NCI-H69 (cell line): ENCODE measurements at regions not wholly inside any gene's neighbourhood (a gene's known extent, or its start where the extent isn't known, plus 50 kb on each side); places are given as distances from the start of the nearest gene placed in this dataset.

Experiments
- DNase-seq: peaks from one replicate; lab custom pipeline; 2025; lab: John Stamatoyannopoulos, UW

DNA sequence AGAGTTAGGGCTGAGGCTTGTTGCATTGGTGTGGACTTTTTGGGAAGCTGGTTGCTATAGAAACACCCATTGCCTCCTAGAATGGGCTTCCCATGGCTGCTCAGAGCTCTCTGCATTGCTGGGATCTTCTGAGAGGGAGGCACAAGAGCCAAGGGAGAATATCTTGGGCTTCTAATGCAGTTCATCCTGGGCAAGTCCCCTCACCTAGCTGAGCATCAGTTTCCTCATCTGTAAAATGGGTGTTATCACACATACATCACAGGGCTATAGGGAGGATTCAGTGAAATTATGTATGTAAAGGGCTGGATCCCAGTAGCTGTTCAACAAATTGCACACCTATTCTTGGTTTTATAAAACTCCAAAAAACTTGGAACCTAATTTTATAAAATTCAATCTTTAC is 106.1 kb upstream of the ALDH1B1 start:
- DNase-seq, result no peak

DNA sequence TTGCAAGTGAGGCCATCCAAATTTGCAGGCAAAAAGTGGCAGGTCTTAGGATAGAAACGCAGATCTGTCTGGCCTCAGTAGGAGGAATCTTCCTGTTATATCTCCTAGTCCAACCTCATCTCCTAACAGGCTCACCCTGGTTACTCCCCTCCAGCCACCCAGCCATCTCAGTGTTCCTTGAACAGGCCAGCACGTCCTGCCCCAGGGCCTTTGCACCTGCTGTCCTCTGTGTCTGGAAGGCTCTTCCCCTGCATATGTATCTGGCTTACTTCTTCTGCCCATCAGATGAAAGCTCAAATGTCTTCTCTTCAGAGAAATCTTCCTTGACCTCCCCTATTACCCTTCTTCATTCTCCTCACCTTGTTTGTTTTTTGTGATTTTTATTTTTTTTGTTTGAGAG is 107.3 kb upstream of the ALDH1B1 start:
- peak; percentile 67 for DNase-seq

DNA sequence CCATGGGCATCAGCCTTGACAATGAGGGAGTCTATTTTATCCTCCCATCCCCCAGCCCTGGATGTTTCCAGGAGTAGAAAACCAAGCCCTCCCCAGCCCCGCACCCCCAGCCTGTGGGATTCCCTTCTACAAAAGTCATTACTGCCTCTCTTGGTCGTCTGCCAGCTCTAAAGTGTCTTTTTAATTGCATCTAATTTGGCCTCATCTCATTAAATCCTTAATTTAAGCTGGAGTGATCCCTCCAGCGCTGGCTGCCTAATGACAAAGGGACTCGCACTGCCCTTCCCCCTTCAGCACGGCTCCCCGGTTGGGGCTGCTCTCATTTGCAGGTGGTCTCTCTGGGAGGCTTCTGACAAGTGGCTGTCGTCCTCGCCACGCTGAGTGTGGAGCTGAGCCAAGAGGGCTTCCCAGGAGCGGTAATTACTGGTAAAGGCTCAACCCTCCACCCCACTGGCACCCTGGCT is 107.9 kb upstream of the ALDH1B1 start:
- DNase-seq, result peak; percentile 100

DNA sequence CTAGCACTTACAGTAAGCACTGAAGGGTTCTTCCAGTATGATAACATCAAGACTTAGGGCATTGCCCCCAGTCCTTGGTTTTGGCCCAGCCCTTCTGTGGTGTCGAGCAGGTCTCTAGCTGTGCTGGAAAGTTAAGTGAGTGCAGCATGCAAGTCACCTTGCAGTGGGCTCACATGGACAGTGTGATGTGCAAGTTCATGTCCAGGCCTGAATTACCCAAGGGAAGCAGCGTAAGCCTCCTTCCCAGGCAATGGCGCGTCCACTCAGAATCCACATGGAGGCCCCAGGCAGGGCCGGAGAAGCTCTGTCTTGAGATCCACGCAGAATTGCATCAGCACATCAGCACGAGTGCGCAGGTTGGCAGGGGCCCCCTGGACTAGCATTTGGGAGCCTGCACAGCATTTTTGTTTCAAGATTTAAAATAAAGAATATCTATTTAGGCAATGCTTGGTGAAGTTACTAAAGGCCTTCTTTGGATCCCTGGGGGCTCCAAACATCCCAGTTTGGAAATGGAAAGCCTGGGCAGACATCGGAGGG is 108.4 kb upstream of the ALDH1B1 start:
- peak; percentile 61 for DNase-seq

DNA sequence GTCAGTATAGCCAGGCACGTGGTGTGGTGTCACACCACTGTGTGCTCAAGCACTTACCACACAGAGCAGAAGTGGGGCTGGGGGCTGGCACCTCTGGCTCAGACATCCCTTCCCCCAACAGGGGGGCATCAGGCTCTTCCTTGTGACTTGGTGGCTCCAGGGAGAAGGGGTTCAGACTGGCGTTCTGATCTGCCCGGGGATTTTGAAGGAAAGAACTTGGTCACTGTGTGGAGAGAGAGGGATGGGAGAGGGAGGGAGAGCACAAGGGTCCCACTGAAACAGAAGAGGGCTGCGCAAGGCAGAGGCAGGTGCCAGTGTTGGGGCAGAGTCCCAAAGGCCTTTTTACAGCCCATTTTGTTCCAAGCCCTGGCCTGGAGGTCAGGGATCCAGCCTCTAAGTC is 109.7 kb upstream of the ALDH1B1 start:
- no peak for DNase-seq

DNA sequence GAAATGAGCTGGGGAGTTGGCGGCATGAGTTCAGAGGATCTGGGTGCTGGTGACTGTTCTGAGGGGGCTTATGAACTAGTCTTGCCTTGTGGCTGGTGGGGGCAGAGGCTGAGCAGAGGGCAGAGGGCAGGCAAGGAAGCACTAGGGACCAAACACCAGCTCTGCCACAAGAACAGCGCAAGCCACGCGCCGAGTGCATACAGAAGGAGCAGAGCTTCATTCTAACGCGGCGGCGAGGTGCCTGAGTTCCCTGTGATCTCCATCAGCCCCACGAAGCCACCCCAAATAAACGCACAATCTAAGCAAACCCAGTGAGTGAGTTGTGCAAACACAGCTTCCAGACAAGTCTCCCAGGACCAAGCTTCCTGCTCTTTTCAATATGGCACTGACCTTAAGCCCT is 110.6 kb upstream of the ALDH1B1 start:
- peak; percentile 70 for DNase-seq

DNA sequence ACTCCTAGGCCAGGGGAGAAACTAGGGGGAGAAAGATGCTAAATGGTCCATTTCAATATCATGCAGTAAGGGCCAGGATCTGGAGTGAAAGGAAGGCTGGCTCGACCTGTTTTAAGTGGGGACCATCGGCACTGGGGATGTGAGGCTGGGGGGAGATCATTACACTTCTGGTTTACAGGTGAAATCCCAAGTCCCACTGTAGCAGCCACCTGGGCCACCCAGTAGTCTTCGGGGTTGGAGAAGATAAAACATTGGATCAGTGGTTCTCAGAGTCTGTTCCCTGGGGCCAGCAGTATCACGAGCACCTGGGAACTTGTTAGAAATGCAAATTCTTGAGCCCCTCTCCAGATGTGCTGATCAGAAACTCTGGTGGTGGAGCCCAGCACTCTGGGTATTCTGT is 111.3 kb upstream of the ALDH1B1 start:
- no peak for DNase-seq

DNA sequence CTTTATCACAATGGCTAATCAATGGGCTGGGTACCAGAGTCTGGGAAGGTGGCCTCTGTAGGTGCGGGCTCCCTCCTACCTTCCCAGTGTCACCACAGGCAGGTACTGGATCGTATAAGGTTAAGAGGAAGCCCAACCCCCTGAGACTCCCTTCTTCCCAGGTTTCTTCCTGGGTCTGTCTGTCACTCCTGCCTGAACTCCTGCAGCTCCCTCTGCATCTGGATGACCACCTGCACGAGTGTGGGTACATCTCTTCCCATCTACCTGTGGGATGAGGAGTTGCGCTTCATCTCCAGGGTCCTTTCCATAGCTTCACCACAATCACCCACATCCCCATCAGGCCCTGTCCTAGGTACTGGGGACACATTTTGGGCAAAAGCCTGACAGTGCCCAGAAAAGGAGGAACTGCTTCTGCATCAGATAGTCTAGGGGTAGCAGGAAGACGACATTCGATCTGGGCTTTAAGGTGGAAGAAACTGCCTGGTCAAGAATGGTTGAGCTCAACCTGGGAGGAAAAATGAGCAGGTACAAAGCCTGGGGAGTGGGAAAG is 112.2 kb upstream of the ALDH1B1 start:
- no peak for DNase-seq

DNA sequence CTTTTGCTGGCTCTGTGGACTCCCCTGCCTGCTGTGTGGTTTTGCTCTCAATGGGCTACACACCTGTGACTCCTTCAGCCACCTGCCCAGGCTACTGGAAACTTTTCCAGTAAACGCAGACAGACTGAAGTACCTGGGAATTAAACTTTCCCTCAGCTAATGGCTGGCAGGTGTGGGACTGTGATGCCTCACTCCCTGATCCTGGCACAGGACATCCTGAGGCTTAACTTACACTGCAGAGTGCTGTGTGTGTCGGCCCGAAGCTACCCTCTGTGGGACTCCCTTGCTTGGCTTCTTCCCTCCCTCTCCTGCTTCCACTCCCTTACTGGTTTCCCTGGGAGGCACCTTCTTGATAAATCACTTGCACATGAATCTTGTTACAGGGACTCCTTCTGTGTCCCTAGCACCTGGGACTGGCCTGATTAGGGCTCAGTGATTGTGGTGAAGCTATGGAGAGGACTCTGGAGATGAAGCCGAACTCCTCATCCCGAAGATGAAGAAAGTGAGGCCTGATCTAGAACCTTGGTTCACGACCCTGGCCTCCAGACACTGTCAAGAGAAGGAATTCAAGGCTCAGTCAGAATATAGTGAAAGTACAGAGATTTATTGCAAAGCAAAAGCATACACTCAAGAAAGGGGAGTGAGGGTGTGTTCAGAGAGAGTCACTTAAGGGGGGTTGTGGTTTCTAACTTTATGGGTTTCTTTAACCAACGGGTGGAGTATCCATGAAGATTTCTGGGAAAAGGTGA is 113.4 kb upstream of the ALDH1B1 start:
- no peak for DNase-seq

DNA sequence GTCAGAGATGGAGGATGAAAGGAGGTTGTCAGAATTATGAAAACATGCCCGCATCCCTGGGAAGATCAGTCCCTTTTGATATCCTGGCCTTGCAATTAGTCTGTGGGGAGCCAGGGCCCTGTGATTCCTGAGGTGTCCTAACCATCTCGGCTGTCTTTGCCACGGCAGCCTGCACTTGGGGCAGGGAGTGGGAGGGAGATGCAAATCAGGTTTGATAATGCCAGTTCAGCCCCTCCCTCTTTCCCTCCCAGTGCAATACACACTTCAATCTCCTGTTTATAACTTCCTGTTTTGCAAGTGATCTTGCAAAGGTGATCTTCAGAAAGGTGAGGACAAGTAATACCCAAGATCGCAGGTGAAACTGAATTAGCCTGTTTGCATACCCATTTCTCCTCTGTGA is 114.0 kb upstream of the ALDH1B1 start:
- DNase-seq, result no peak

DNA sequence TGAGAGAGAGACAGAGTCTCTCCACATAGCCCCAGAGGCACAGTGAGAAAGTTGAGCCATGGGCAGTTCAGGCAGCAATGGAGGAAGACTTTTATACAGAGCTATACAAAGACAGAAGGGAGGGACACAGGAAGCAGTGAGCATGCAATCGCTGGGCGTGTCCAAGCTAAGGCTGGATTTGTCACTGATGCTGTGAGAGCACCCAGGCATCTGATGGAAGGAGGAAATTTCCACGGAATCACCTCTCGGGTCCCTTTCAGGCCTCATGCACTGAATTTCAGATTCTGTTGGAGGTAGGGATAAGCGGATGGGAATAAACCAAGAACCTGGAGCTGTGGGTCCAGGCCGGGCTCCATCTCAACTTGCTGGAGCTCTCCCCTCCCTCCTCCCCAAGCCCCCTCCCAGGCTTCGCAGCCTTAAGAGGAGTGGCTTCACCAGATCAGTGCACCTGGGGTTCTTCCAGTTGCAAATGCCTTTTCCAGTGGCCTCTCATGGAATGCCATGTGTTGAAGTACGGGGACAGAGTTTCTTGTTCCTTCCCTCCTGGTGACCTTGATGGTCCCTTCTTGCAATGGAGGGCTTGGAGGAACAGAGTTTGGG is 114.8 kb upstream of the ALDH1B1 start:
- peak; percentile 59 for DNase-seq

DNA sequence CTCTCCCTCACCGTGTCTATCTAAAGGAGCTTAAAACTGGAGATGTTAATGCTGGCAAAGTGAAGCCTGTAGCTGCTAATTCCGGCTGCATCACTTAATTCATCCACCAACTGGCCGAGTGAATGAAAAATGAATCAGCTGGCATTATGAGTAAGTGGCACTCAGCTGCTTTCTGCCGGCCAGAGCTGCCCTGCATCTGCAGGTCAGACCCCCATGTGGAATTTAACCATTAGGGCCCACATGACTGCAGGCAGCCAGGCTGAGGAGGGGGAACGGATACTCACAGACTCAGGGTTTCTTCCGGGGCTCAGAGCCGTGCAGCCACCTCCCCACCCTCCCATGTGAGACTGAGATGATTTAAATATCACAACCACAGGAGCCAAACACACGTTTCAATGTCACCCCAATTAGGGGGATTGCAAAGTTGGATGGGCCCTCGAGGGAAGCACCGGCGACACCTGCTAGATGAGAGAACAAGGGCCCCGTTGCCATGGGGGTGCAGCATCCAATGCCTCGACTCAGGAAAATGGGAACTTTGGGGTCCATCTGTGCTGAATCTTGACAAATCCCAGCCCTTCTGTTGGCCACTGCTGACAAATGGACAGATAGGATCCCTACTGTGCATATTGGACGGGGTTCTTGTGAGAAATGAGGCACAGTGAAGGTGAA is 115.6 kb upstream of the ALDH1B1 start:
- no peak for DNase-seq

DNA sequence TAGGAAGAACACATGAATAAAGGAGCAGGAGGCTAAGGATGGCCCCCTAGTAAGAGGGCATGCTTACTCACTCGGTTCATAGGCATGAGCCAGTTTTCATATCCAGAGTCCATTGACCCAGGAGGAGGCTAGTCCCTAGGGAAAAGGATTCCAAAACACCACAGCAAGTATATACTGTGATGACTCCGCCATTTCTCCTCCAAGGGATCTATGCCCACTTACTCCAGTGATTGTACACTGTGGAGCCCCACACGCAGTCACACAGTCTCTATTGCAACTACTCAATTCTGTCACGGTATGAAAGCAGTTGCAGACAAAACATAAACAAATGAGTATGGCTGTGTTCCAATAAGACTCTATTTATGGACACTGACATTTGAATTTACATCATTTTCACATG is 117.7 kb upstream of the ALDH1B1 start:
- no peak for DNase-seq

DNA sequence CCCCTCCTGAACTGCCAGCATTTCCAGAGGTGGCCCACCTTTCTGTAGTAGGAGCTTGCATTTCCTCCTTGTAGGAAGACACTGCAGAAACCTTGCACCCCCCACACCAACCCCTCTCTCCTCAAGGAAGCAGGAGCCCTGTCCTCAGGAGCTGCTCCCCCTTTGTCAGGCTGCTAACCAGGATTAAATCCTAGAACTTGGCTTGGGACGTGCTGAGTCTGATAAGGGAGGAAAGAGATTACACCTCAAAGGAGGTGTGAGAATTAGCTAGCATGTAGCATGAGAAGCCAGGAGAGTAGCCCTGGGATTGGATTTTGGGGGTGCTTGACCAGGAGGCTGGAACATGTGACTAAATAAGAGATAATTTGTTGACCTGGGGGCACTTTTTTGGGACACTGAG is 119.8 kb upstream of the ALDH1B1 start:
- DNase-seq, result no peak

DNA sequence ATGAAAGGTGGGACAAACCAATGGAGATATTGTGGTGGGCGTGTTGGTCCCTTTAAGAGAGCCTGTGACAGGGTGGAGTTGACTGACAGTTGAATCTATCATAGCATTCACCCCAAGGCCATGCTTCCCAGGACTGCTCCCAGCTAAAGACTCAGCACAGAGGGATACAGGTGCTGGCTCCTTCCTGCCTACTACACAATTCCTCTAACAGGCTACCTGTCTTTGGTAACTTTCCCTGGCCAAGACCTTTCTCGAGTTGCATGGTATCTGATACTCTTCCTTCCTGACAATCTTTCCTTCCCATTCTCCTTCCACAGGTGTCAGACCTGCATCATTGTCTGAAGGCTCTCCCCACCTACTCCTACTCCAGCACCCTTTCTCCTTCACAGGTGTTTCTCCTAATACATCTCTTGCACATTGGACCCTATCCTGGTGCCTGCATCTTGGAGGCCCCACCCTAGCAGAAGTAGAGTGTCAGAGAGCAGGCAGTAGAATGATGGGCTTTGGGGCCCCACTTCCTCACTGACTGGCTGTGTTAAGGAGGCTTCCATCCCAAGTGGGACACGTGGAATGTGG is 120.7 kb upstream of the ALDH1B1 start:
- no peak for DNase-seq

DNA sequence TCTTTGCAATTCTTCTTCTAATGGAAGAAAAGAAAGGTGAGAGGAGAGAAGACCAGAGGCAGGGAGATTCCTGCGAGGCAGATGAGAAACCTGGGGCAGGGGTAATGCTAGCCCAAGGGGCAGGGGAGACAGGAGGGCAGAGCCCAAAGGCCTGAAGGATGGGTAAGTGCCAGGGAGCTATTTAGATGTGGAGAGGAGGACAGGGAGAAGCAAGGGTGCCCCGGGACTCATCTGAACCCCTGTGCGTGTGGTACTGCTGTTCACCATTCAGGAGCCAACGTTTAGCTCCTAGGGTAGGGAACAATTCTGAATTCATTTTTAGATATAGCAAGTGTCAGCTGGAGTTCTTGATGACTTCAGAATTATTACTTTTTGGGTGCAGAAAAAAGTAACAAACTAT is 122.7 kb upstream of the ALDH1B1 start:
- DNase-seq, result no peak

DNA sequence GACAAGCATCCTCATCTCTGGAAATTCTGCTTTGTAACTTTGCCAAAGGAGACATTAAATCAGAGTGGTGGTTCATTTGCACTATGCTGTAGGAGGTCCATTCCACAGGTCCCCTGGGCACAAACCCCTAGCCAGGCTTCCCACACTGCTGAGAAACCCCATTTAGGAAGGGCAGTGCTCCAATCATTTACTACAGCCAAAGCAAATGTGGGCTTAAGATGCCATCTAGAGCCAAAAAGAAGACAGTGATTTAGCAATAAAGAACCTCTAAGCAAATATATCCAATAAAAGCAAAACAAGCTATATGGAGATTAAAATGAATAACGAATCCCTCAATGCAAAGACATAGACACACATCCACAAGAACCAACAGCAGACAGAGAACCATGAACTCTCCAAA is 129.0 kb upstream of the ALDH1B1 start:
- DNase-seq, result peak; percentile 69

DNA sequence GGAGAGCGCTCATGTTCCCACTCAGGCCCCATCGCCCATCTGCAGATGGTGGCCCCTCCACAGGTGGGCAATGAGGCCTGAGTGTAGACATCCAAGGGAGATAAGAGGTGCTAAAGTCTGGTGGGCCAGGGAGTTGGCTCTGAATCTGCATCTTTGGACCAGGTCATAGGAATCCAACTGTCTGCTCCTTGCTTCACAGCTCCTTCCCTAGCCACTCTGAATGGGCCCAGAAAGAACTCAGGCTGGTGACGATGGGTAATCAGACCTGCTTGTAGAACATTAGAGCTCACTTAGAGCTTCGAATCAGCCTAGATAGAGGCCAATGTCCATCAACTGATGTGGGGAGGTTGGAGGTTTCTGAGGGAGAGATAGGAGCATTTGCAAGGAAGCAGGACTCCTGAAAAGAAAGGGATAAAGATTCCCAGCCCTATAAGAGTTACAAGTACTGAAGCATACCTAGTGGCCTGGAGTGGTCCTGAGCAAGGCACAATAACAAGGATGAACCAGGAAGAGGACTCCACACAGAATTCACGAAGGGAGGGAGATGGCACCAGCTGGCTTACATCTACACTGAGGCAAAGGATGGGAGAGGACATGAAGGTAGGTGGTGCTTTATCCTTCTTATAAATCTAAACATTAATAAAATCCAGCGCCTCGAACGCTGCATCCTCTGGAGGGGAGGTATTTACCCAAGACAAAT is 132.8 kb upstream of the ALDH1B1 start:
- no peak for DNase-seq

DNA sequence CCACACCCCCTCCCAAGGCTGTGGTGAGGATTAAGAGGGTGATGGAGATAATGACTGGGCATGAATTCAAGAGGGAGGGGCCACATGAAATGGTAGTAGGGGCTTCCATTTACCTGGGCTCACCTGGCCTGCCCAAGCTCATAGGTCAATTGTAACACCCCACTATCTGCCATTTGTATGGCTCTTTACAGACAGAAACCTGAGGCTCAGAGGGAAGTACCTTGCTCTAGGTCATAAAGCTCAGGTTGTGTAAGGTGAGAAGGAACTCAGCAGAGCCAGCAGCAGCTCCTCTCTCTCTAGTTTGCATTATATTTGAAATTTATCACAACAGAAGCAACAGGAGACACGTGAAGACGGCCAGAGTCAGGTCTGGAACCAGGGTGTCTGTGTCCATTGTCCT is 133.4 kb upstream of the ALDH1B1 start:
- no peak for DNase-seq

DNA sequence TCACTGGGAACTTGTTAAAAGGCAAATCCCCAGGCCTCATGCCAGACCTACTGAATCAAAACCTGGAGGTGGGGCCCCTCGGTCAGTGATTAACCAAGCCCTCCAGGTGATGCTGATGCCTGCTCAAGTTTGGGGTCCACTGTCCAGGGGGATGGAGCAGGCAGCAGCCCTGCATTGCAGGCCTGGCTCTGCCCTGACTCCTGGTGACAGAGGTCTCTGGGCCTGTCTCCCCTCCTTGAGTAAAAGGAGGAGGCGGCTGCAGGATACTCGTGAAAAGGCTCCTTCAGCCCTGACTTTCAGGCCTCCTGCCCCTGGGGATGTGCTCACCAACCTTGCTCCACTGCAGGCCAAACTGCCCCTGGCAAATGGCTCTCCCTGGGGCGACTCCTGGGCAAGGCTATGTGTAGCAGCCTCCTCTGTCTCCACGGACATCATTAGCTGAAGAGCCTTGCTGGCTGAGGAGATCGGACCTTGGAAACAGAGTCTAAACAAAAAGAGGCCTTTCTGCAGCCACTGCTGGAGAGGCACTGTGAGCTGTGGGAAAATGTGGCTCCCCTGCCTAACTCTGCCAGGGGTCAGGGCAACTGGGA is 134.8 kb upstream of the ALDH1B1 start:
- DNase-seq, result no peak

DNA sequence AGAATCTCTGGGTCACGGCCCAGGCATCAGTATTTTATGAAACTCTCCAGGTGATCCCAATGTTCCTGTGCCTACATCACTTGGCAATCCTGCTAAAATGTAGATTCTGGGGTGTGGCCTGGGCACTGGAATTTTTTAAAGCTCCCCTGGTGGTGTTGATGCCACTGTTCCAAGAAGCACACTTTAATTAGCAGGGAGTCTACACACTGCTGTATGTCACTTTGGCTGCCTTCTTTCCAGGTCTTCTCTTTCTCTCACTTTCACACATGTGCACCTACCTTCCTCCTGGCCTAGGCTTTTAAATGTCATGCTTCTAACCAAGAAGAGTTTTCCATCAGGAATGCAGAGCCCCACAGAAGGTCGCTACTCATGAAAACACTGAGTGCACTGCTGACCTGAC is 136.0 kb upstream of the ALDH1B1 start:
- DNase-seq, result no peak
